NOMO-1 treated with dmso at 0.1 percent for 144 hours (cell line): ENCODE measurements at regions not wholly inside any gene's neighbourhood (a gene's known extent, or its start where the extent isn't known, plus 50 kb on each side); places are given as distances from the start of the nearest gene placed in this dataset.
"Not testable (repeated sequence)": the region's sequence is repeated elsewhere in the genome, so short reads cannot be mapped to it uniquely, and the experiment has no call there.

Experiments
- DNase-seq: peaks from one replicate; lab custom pipeline; 2025; ENCODE audit not compliant: unreplicated experiment; lab: John Stamatoyannopoulos, UW

DNA sequence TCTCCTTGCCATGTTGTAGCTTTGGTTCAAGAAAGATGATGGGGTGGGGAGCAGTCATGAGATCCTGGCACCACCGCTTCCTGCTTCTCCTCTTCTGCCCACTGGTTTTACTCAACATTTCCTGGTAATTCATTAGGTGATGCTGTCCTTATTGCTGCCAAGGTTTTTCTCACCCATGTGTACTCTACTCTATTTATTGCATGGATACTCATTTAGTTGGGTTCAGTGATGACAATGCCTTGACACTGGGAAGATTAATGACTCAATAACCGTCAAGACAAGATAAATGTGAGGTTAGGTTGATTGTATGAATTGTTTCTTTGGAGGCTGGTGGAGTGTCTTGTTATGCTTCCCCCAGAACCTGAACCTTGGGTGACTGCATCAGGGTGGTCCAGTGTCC is 484.2 kb downstream of the SIPA1L2 start:
- DNase-seq: no peak

DNA sequence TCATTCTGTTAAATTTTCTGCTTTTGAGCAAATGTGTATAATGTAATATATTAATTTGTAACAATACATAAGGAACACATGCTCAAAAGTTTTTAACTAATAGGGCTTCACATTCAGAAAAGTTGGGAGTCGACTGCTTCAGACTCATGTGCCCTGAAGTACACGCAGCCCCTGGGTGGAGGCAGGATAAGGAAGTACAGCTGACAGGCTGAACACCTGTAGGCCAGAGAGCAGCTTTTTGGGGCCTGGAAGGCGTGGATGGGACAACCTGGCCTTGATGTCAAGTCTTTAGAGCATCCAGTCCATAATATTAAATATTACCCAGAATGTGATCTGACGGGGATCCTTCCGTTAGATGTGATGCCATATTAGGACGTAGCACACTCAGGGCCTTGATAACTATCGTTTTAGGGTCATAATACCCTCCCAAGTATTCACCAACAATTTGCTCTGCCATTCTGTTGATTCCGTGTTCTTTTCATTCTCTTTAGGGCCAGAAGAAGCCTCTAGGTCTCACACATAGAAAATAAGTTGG is 485.2 kb downstream of the SIPA1L2 start:
- DNase-seq: no peak

GRCh38 chr1:232143315-232143886 is 486.5 kb downstream of the SIPA1L2 start:
- DNase-seq: no peak

DNA sequence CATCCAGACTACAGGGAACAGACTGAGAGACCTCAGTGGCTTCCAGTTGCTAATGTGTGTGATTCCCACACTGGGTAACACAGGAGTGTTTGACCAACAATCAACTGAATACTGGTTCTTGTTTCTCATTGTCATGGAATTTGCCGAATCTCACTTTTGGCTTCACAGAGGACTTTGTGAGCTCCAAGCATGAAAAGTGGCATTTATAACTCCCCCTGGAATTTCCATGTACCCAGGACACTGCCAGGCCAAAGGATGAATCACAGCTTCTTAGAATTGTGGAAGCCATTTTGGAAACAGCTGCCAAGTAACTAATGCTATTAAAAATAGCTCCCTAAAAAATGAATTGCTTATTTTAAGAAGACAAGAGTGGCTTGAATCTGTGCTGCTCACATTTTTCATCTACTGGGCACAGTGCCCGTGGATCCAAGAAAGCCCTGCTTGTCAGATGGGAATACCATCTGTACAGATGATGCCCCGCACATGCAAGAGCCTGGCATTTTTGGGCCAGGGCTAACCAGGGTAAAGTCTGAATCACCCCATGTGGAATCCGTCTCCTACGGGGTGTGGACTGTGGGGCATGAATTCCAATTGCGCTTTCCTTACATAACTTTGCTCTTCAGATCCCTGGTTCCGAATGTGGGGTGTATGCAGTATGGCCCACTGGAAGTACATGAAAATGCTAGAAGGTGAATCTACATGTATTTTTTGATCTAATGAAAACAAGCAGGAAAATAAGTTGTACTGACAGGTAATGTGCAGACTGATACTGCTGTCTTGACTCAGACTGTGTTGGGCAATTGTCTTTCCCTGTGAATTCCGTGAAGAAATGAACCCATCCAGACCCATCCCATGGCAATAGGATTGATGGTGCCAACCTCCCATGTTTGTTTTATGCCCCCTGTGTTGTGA is 487.3 kb downstream of the SIPA1L2 start:
- DNase-seq: no peak

DNA sequence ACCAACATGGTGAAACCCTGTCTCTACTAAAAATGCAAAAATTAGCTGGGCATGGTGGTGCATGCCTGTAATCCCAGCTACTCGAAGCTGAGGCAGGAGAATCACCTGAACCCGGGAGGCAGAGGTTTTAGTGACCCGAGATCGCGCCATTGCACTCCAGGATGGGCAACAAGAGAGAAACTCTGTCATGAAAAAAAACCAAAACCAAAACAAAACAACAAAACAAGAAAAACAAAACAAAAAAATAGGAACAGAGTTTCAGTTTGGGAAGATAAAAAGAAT is 488.8 kb downstream of the SIPA1L2 start:
- DNase-seq: not testable (repeated sequence)

DNA sequence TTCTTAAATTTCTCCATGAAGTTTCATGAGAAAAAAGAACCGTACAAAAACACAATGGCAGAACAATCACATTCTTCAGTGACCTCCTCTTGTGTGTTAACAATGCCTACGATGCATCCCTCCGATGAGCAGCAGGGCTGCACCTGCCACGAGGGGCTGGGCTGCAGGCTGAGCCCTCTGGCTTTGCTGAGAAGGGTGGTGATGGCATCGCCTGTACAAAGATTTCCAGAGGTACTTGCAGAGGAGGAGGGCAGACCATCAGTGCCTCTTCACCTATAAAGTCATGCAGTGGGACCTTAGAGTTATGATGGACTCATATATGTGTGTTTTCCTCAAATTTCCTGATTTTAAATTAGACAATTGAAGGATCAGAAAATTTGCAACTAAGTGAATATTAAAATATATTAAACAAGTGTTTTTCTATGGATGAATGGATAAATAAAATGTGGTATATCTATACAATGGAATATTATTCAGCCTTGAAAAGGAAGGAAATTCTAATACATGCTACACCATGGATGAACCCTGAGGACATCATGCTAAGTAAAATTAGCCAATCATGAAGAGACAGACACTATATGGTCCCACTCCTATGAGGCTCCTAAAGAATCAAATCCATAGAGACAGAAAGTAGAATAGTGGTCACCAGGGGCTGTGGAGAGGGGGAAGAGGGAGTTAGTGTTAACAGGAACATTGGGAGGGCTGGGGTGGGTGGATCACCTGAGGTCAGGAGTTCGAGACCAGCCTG is 489.3 kb downstream of the SIPA1L2 start:
- no peak for DNase-seq

DNA sequence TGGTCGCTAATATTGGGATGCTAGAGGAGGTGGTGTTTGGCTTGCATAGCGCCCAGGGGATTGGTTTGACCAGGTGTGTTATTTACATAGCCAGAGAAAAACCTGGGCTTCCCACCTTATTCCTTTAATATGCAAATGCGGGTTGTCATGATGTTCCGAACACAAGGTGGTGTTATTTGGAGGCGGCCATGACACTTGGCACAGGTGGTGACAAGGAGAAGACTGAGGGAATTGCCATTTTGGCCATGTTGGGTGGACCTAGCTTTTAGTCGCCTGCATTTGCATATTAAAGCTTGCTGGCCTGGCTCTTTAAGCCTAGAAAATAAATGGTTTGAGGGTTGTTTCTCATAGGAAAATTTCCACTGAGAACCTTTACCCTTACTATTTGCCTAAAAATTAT is 490.5 kb downstream of the SIPA1L2 start:
- no peak for DNase-seq

GRCh38 chr1:232138044-232138443 is 491.9 kb downstream of the SIPA1L2 start:
- DNase-seq: no peak

GRCh38 chr1:232137066-232137465 is 492.9 kb downstream of the SIPA1L2 start:
- DNase-seq: no peak

- no peak for DNase-seq
These were observed 493.8 kb downstream of the SIPA1L2 start for GRCh38 chr1:232136136-232136535.

DNA sequence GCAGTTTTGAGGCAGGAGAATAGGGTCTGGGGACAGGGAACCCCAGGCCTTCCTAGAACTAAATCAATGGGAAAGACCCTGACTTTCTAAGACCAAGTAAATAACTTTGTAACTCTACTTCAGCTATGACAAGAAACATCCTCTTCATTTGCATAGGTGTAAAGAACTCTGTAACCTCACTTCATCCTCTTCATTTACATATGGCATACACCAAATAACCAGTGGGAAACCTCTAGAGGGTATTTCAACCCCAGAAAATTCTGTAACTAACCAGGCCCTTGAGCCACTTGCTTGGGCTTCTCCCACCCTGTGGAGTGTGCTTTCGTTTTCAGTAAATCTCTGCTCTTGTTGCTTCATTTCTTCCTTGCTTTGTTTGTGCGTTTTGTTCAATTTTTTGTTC is 495.6 kb downstream of the SIPA1L2 start:
- DNase-seq: no peak

DNA sequence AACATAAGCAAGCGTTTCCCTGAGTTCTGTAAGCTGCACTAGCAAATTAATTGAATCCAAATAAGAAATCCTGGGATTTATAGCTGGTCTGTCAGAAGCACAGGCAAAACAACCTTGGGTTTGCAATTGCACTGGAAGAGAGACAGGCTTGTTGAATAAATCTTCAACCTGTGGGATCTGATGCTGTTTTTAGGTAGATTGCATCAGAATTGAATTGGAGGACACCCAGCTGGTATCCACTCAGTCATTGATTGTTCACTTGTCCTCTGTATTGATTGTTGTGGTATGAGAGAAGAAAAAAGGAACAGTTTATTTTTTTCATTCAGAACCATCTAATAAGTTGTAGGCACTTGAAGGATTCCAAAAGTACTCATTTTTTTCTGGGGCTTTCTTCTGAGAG is 497.4 kb downstream of the SIPA1L2 start:
- no peak for DNase-seq

DNA sequence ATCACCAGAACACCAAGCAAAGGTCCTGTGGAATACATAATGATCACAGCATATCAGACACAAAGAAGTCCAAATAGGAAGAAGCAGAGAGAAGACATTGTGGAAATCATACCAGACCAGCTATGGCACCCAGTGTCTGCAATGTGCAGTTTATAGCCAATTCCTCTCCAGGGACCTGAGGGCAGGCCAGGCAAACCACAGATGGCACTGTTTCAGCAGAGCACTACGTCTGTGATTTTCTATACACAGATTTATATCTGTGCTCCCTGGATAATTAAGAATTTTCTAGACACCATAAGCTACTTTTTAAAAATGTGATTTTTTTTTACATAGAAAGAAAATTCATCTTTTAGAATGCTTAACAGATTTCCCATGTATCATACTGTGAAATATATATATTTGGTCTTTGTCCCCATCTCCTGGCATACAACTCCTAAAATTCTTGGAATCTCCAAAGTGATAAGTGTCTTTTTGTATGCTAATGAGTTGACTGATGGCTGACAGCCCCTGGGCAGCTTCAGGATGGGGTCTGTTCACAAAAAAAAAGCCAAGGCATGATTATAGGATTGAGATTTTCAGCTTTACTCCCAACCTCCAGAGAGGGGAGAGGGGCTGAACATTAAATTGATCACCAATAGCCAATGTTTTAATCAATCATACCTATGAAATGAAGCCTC is 498.1 kb downstream of the SIPA1L2 start:
- DNase-seq: no peak

DNA sequence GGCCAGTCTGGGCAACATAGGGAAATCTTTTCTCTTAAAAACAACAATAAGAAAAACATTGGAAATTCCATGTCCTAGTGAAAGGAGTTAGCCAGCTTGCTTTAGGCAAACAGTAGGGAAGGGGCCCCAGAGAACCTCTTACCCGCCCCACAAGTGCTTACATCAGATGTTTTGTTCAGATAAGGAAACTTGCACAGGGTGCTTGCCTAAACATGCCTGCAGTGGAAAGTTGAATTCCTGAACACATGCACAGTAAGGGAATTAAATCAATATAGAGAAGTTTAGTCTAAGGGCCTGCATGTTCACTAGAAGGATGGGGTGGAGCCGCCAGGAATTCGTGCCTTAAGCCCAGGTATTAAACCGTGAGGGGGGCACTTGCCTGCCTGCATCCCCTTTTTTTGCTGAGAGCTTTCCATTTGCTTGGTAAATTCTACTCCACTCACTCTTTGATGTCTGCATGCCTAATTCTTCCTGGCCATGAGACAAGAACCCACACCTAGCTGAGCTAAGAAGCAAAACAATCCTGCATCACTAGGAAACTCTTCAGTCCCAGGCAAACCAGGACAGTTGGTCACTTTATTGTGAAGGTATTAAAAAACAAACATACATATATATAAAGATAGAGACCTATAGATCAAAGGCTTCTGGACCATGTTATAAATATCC is 499.0 kb downstream of the SIPA1L2 start:
- no peak for DNase-seq

- no peak for DNase-seq
These were observed 500.6 kb downstream of the DISC1 start for GRCh38 chr1:232127190-232127589.

DNA sequence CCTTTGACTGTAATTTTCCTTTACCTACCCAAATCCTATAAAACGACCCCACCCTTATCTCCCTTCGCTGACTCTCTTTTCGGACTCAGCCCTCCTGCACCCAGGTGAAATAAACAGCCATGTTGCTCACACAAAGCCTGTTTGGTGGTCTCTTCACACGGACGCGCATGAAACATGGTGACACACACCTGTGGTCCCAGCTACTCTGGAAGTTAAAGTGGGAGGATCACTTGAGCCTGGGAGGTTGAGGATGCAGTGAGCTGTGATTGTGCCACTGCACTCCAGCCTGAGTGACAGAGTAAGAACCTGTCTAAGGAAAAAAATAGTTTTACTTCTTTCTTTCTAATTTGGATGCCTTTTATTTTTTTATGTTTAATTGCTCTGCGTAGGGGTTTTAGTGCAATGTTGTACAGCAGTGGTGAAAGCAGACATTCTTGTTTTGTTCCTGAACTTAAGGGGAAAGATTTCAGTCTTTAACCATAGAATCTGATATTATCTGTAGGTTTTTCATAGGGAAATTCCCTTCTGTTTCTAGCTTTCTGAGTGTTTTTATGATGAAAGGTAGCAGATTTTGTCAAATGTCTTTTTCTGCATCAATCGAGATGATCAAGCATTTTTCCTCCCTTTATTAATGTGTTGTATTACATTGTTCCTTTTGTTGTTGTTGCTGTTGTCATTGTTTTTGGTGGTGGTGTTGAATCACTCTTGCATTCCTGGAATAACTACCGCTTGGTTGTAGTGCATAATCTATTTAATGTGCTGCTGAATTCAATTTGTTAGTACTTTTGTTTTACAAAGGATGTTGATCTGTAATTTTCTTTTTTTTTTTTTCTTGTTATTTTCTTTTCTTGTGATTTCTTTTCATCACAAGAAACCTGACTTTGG is 497.4 kb downstream of the DISC1 start:
- DNase-seq: no peak

- not testable (repeated sequence) for DNase-seq
These were observed 491.3 kb downstream of the DISC1 start for GRCh38 chr1:232117903-232118302.

GRCh38 chr1:232114985-232115384 is 488.4 kb downstream of the DISC1 start:
- DNase-seq: no peak

DNA sequence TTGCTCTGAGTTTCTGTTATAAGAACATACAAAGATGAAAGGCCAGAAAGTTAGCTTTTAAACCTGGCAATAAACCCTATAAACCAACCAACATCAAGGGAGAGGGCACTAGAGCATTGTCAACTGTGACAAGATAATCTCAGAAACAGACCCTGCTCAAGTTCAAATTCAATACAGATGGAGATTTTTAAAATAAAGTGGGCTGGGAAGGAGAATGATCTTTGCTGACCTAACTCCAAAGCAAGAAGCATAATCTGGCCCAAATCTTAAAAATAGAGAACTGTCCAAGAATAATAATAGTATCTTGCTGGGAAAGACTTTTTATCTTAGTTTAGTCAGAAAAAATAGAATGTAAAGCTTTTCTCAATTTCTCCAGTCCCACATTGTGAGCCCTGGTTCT is 485.5 kb downstream of the DISC1 start:
- DNase-seq: no peak

GRCh38 chr1:232111611-232112010 is 485.0 kb downstream of the DISC1 start:
- no peak for DNase-seq
